HG02973 (cell line): ENCODE measurements at regions not wholly inside any gene's neighbourhood (a gene's known extent, or its start where the extent isn't known, plus 50 kb on each side); places are given as distances from the start of the nearest gene placed in this dataset.

Source experiments
- ATAC-seq: cut with Tn5 transposase; IDR thresholded peaks from one replicate; pipeline ENCODE4 v1.9.1; 2021; ENCODE audit warnings: moderate library complexity; ENCODE audit not compliant: unreplicated experiment

- no peak for ATAC-seq
These were observed 1493.7 kb downstream of the TBC1D22A start for GRCh38 chr22:48256041-48256739.

- ATAC-seq: no peak
These were observed 1491.9 kb downstream of the TBC1D22A start for GRCh38 chr22:48254311-48254873.

DNA sequence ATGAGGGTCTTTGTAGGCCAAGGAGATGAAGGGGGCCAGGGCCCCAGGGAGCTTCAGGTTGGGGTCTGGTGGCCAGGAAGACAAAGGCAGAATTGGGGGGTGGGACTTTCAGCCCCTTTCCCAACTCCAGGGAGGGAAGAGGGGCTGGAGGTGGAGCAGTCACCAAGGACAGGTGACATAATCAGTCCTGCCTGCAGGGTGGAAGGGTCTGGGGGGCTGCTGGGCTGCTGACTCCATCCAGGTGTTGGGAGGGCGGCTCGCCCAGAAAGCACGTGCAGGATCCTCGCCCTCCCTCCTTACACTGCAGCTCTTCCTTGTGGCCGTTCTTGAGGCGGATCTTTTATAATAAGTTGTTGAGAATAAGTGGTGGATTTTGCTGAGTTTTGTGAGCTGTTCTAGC, 1491.1 kb downstream of the TBC1D22A start:
- ATAC-seq: no peak

DNA sequence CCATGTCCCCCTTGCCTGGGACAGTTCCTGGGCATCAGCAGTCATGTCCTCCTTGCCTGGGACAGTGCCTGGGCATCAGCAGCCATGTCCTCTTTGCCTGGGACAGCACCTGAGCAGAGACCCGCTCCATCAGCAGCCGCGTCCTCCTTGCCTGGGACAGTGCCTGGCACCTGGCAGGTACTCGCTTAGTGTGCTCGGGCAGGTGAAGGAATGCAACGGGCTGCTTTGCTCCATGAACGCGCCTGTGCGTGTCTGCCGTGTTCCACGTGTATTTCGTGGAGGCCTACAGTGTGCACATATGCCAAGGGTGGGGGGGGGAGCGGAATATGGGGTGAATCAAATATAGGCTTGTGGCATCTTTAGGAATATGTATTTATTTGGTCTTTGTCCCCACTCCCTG, 1490.7 kb downstream of the TBC1D22A start:
- no peak for ATAC-seq

- ATAC-seq: no peak
These were observed 1489.2 kb downstream of the TBC1D22A start for GRCh38 chr22:48251629-48252028.

DNA sequence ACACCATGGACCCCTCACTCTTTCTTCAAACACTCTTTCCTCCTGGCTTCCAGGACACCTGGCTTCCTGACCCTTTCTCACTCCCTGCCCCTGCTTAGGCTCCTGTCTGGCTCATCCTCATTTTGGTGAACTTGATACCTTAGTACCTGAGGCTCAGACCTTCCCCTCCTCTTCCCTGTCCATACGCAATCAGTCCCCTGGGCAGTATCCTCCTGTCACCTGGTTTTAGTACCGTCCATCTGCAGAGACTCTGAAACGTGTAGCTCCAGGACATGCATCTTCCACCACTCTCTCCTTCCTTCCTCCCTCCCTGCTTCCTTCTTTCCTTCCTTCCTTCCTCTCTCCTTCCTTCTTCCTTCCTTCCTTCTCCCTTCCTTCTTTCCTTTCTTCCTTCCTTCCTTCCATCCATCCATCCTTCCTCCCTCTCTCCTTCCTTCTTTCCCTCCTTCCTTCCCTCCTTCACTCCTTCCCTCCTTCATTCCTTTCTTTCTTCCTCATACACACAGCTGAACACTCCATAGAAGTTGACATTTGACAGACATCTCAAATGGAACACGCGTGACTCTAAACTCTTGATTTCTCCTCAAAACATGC, 1488.6 kb downstream of the TBC1D22A start:
- ATAC-seq: no peak

DNA sequence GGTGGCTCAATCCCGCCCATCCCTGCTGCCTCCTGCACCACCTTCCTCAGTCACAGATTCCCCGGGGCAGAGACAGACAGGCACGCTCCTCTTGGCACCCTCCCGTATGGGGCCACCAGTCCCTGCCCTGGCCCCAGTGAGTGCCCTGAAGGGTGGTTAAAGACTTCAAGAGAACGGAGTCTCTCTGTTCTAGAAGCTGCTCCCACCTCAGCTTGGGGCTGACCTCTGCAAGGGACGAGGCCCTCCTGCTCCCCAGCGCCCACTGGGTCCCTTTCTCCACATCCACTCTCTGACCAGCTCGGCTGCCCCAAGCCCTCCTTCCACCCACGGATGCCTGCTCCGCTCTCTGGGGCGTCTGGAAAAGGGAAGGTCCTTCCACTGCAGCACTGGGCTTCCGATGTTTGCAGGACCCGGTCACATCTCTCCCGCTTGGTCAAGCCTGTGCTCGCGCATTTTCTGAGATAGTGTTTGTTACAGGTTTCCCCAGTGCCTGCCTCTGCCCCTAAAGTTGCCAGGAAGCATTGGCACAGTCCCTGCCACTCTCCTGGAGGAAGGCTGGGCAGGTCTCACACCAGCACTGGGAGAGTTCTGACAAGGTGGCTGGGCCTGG, 1487.9 kb downstream of the TBC1D22A start:
- ATAC-seq: no peak

- ATAC-seq: no peak
These were observed 1487.3 kb downstream of the TBC1D22A start for GRCh38 chr22:48249713-48250268.

DNA sequence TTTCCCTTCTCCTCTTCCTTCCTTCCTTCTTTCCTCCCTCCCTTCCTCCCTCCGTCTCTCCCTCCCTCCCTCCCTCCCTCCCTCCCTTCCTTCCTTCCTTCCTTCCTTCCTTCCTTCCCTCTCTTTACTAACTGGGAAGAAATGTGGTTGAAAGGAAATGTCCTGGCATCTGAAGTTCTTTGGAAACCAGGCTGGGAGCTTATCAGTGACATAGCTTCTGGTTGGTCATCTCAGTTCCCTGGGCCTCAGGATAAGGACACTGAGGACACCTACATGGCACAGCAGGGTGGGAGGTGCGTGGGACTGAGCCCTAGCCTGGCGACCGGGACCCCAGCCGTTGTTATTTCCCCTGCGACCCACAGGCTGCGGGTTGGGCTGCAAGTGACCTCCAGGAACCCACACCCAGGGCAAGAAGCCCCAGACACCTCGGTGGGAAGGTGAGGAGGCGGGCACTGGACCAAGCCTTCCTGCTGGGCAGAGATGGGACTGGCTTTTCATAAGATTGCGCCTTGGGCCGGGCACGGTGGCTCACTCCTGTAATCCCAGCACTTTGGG, 1486.5 kb downstream of the TBC1D22A start:
- no peak for ATAC-seq

DNA sequence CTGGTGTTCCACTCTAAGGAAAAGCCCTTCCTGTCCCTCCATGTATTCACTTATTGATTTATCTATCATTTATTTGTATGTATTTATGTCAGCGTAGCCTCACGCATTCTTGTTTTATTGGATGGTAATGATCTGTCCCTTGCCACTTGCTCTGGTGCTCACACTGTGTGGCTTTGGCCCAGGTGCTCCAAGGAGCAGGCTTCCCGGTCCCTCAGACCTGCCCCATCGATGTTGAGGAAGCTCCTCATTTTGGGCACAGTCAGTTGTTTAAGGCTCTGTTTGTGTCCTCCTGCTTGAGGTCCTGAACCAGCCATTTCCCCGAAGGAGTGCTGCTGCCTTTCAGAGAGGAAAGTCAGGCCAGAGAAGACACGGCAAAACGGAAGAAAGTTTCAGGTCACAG, 1485.4 kb downstream of the TBC1D22A start:
- ATAC-seq: no peak

DNA sequence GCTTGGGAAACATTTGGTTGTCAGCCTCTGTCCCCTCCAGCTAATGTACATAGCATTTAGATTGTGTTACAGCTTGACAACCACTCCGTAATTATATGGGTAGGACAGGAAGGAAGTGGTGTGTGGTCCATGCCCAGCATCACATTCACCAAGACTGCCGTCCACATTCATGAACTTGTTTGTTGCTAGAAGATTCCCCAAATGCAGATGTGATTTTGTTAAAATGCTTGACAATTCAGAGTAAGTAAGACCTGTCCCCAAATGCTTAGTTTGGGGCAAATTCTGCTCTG, 1482.7 kb downstream of the TBC1D22A start:
- ATAC-seq: no peak

DNA sequence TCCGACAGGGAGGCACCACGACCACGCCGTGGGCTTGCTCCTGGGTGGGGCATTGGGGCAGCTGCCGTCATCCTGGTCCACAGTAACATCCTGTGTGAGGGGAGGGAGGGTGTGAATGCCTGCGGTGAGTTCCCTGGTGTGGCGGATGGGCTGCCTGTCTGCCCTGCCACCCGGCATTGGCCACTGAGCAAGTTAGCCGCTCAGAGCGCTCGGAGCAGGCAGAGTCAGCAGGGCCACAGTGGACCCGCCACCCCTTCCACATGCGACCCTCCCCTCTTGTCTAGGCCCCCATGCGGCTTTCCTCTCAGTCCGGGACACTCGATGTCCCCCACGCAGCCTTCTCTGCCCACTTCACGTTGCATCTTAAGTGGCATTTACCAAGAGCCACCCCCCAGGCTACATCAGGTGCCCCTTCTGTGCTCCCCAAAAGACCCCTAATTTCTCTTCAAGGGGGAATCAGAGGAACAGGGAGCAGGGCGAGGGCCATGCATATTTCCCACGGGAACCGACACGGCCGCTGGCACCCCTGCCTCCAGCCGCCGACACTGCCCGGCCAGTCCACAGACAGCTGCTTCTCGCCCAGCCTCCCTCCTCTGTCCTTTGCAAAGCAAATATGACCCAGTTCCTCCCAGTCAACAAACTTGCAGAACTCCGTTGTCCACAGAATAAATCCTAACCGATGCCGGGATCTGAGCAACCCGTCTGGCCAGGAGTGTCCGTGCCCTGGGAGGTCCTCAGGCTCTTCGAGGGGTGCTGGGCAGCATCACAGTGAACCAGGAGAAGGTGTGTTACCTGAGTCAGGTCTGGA, 1482.1 kb downstream of the TBC1D22A start:
- ATAC-seq: no peak

DNA sequence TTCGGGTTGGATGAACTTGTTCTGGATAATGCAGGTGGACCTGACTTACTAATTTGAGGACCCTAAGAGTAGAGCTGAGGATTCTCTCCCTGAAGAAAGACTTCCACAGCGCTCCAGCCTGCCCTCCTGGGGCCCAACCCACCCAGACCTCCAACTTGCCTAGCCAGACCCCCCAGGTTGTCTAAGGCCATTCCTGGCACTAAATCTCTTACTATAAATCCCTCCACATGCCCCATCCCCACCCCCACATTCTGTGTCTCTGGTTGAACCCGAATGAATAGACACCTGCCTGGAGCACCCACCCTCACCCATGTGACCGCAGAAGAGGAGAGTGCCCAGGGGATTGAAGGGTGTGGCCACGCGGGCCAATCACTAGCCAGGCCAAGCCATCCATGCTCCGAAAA, 1480.0 kb downstream of the TBC1D22A start:
- ATAC-seq: no peak

GRCh38 chr22:48241658-48242057, 1479.2 kb downstream of the TBC1D22A start:
- no peak for ATAC-seq

- ATAC-seq: no peak
These were observed 1478.4 kb downstream of the TBC1D22A start for GRCh38 chr22:48240935-48241230.

GRCh38 chr22:48240148-48240934, 1477.9 kb downstream of the TBC1D22A start:
- ATAC-seq: no peak

DNA sequence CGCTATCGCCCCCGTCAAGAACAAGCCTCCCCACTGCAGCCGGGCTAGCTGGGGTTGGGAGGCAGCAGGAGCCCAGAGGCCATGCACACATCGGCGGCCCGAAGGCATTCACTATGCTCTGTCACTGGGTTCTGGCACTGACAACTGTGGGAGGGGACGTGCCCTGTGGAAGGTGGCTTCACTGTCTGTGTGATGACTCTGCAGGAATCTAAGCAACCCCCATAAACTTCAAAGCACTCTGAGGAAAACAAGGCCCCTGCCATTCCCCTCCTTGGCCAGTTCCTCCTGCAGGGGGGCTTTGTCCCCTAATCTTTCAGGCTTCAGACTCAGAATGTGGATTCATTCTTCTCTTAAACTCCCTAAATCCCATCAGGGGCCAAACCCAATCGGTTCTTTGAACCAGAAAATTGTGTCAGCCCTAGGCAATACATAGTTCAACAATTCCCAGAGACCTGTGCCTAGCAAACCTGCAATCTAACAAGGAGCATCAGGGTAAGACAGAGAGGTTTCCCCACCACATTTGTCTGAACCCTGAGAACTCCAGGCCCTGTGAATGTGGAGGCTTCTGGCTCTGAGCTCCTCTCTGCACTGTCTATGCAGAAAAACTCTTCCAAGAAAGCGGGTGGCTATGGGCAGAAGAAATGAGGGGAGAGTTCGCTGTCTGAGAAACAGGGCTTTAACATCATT, 1477.2 kb downstream of the TBC1D22A start:
- no peak for ATAC-seq

DNA sequence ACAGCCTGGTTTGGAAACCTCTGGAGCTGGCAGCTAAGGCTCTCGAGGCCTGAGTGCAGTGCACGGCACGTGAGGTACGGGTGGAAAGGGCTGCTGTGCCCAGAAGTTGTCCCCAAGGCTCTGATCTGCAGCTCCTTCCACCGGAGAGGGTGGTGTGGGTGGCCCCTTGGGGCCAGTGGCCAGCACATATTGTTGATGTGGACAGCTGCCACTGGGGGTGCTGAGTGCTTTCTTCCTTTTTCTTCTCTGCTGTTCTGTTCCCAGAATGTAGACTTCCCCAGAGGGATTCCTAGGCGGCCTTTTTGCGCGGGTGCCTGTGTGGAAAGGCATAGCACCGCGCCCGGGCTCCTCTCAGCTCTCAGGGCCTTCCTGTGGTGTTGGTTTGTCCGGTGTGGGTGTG, 1476.5 kb downstream of the TBC1D22A start:
- no peak for ATAC-seq

- no peak for ATAC-seq
These were observed 1476.0 kb downstream of the TBC1D22A start for GRCh38 chr22:48238284-48238915.
